GM19023 (cell line): ENCODE measurements at regions not wholly inside any gene's neighbourhood (a gene's known extent, or its start where the extent isn't known, plus 50 kb on each side); places are given as distances from the start of the nearest gene placed in this dataset.

Experiments used
- ATAC-seq: cut with Tn5 transposase; IDR thresholded peaks from one replicate; pipeline ENCODE4 v1.9.1; 2021; ENCODE audit warnings: mild to moderate bottlenecking, moderate library complexity; ENCODE audit not compliant: unreplicated experiment

GRCh38 chr15:70449311-70450141 lies 313.8 kb downstream of the UACA start:
- ATAC-seq: no peak

GRCh38 chr15:70447928-70448698 lies 315.2 kb downstream of the UACA start:
- ATAC-seq: no peak

GRCh38 chr15:70447521-70447920 lies 315.8 kb downstream of the UACA start:
- no peak for ATAC-seq

- ATAC-seq: no peak
These were observed 316.3 kb downstream of the UACA start for GRCh38 chr15:70447081-70447480.

- ATAC-seq: no peak
These were observed 319.7 kb downstream of the UACA start for GRCh38 chr15:70443486-70444273.

GRCh38 chr15:70442616-70443321 lies 320.6 kb downstream of the UACA start:
- ATAC-seq: no peak

- ATAC-seq: no peak
These were observed 321.1 kb downstream of the UACA start for GRCh38 chr15:70442211-70442610.

GRCh38 chr15:70440416-70441138 lies 322.8 kb downstream of the UACA start:
- ATAC-seq: no peak

- no peak for ATAC-seq
These were observed 323.5 kb downstream of the UACA start for GRCh38 chr15:70439880-70440279.

- ATAC-seq: no peak
These were observed 324.0 kb downstream of the UACA start for GRCh38 chr15:70439304-70439877.

GRCh38 chr15:70438776-70439175 lies 324.6 kb downstream of the UACA start:
- no peak for ATAC-seq

- no peak for ATAC-seq
These were observed 325.4 kb downstream of the UACA start for GRCh38 chr15:70437882-70438451.

GRCh38 chr15:70437089-70437488 lies 326.3 kb downstream of the UACA start:
- no peak for ATAC-seq

GRCh38 chr15:70436428-70436827 lies 326.9 kb downstream of the UACA start:
- ATAC-seq: peak; percentile 53

- ATAC-seq: peak; percentile 33
These were observed 327.5 kb downstream of the UACA start for GRCh38 chr15:70435872-70436271.

GRCh38 chr15:70435369-70435768 lies 328.0 kb downstream of the UACA start:
- no peak for ATAC-seq

GRCh38 chr15:70433586-70434324 lies 329.6 kb downstream of the UACA start:
- no peak for ATAC-seq

GRCh38 chr15:70432924-70433495 lies 330.3 kb downstream of the UACA start:
- ATAC-seq: no peak
